ENCODE measurements at regions not wholly inside any gene's neighbourhood (a gene's known extent, or its start where the extent isn't known, plus 50 kb on each side); places are given as distances from the start of the nearest gene placed in this dataset.

DNA sequence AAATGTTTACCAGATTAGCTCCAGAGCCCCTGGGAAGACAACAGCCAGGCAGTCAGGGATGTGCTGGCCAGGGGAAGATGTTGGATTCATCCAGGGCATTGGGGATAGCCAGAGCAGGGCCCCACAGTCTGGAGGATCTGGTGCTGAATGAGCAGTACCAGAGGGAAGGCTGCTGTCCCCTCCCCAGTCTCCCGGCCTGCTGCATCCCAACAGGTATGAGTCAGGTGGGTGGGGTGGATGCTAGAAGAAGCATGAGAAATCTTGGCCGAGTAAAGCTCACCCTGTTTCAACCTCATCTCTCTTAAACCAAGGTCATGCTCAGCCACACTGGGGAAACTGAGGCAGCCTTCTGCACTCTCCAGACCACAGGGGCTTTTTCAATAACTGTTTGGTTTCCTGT, 71.9 kb upstream of the SEC14L1 start:
- TF ChIP-seq CTCF (IDR thresholded peaks at IDR 0.05; ENCODE audit: insufficient read depth, low read length, poor library complexity, severe bottlenecking): no peak
- DNase-seq (ENCODE audit: low read depth): no peak

GRCh38 chr17:77070888-77071279, 69.9 kb upstream of the SEC14L1 start:
- TF ChIP-seq CTCF (IDR thresholded peaks at IDR 0.05; ENCODE audit: insufficient read depth, low read length, poor library complexity, severe bottlenecking): no peak
- H3K36me3 ChIP-seq (ENCODE audit: control insufficient read depth, insufficient read depth, low read length): no peaks in the 10 kb centered on the region
- H3K4me3 ChIP-seq (ENCODE audit: low read depth, low read length): no peak overlapping the region
- H3K27me3 ChIP-seq (ENCODE audit: control insufficient read depth, insufficient read depth, low read length): peaks cover 34% of the 10 kb centered on the region
- no peak for DNase-seq (ENCODE audit: low read depth)

More for the DNA sequence above, 71.9 kb upstream of the SEC14L1 start:
- no peak overlapping the region for H3K4me3 ChIP-seq (ENCODE audit: low read depth, low read length)
- H3K36me3 ChIP-seq (ENCODE audit: control insufficient read depth, insufficient read depth, low read length): no peaks in the 10 kb centered on the region
- peaks cover 30% of the 10 kb centered on the region for H3K27me3 ChIP-seq (ENCODE audit: control insufficient read depth, insufficient read depth, low read length)

DNA sequence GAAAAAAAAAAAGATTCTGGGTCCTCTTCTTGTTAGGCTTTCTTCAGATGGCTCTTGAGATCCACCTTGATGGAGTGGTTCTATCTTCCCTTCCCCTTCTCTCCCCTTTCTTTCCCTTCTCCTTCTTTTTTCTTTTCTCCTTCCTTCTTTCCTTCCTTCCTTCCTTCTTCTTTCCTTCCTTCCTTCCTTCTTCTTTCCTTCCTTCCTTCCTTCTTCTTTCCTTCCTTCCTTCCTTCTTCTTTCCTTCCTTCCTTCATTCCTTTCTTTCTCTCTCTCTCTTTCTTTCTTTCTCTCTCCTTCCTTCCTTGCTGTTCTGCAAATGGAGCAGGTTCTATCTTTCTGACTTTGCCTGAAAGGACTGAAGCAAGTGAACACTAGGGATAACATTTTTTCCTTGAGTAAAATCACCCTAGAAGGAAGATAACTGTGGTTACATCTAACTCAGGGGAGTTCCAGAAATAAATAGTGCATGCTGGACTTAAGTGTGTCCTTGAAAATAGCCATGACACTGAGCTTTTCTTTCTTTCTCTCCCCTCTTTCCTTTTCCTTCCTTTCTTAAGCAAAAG, 68.8 kb upstream of the SEC14L1 start:
- Histone ChIP-seq H3K27me3 (ENCODE audit: control insufficient read depth, insufficient read depth, low read length) (peaks cover 30% of the 10 kb centered on the region), H3K4me3 (ENCODE audit: low read depth, low read length) (no peak overlapping the region)

DNA sequence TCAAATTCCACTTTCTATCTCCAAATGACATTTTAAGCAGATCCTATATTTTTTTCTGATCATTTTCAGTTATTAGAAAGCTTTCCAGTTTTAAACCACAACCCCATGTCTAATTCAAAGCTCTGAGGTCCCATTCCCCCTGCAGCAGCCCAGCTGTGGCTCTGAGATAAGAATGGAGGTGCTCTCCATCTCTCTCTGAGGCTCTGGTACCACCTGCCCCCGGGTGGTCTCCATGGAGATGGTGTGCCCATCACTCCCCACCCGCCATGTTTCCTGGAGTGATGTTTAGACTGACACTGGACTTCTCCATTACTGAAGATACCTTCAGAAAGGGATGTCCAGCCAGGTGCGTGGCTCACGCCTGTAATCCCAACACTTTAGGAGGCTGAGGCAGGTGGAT, 68.1 kb upstream of the SEC14L1 start:
- Histone ChIP-seq H3K4me3 (ENCODE audit: low read depth, low read length) (no peak overlapping the region), H3K27me3 (ENCODE audit: control insufficient read depth, insufficient read depth, low read length) (peaks cover 30% of the 10 kb centered on the region), H3K36me3 (ENCODE audit: control insufficient read depth, insufficient read depth, low read length) (no peaks in the 10 kb centered on the region)
- DNase-seq (ENCODE audit: low read depth): no peak
- no peak for TF ChIP-seq CTCF (IDR thresholded peaks at IDR 0.05; ENCODE audit: insufficient read depth, low read length, poor library complexity, severe bottlenecking)

More for the DNA sequence above, 68.8 kb upstream of the SEC14L1 start:
- TF ChIP-seq CTCF (IDR thresholded peaks at IDR 0.05; ENCODE audit: insufficient read depth, low read length, poor library complexity, severe bottlenecking): no peak
- H3K36me3 ChIP-seq (ENCODE audit: control insufficient read depth, insufficient read depth, low read length): no peaks in the 10 kb centered on the region
- no peak for DNase-seq (ENCODE audit: low read depth)

DNA sequence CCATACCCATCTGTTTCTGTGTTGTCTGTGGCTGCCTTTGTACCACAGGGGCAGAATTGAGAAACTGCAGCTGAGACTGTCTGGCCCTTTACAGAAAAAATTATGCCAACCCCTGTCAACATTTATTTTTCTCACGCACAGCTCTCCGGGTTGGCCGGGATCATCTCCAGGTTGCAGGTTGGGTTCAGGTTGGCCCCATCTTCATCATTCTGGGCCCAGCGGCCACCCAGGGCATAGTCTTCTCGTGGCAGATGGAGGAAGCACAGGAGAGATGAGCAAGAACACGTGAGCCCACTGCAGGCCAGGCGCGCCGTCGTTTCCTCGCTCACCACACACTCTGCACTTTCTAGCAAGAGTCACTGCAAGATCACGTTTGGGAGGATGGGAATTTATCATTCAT, 66.1 kb upstream of the SEC14L1 start:
- Histone ChIP-seq H3K27me3 (ENCODE audit: control insufficient read depth, insufficient read depth, low read length) (peaks cover 25% of the 10 kb centered on the region), H3K4me3 (ENCODE audit: low read depth, low read length) (no peak overlapping the region), H3K36me3 (ENCODE audit: control insufficient read depth, insufficient read depth, low read length) (no peaks in the 10 kb centered on the region)
- no peak for TF ChIP-seq CTCF (IDR thresholded peaks at IDR 0.05; ENCODE audit: insufficient read depth, low read length, poor library complexity, severe bottlenecking)
- no peak for DNase-seq (ENCODE audit: low read depth)

DNA sequence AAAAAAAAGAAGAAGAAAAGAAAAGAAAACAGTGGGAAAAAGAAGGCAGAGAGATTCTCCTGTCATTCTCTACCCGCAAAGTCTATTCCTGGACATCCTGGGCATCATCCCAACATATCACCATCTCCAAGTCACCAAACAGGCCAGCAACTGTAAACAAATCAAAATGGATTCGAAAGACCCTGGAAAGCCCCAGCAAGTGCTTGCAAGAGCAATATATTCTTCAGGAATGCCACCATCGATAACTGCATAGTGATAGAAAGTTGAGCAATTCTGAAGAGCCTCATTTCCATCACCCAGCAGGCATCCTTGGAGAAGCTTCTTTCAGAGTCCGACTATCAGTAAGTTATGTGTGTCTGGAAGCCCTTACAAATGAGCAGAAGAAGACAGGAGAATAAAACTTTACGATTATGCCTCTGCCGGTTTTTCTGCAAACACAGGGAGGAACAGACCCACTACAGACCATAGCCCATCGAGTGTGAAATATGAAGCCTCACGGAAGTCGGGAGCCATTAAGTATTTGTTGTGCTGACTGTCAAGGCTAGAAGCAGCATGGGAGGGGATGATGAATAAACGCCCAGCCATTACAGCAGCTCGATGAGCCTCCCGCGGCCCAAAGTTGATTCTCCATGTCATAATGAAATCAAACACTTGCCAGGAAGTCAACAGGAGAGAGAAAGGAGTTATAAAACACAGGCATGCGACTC, 64.5 kb upstream of the SEC14L1 start:
- no peak for TF ChIP-seq CTCF (IDR thresholded peaks at IDR 0.05; ENCODE audit: insufficient read depth, low read length, poor library complexity, severe bottlenecking)
- peaks cover 18% of the 10 kb centered on the region for H3K27me3 ChIP-seq (ENCODE audit: control insufficient read depth, insufficient read depth, low read length)
- no peaks in the 10 kb centered on the region for H3K36me3 ChIP-seq (ENCODE audit: control insufficient read depth, insufficient read depth, low read length)
- no peak for DNase-seq (ENCODE audit: low read depth)
- no peak overlapping the region for H3K4me3 ChIP-seq (ENCODE audit: low read depth, low read length)

Measured in kidney epithelial cell (primary cell).